ENCODE measurements at regions not wholly inside any gene's neighbourhood (a gene's known extent, or its start where the extent isn't known, plus 50 kb on each side); places are given as distances from the start of the nearest gene placed in this dataset.

DNA sequence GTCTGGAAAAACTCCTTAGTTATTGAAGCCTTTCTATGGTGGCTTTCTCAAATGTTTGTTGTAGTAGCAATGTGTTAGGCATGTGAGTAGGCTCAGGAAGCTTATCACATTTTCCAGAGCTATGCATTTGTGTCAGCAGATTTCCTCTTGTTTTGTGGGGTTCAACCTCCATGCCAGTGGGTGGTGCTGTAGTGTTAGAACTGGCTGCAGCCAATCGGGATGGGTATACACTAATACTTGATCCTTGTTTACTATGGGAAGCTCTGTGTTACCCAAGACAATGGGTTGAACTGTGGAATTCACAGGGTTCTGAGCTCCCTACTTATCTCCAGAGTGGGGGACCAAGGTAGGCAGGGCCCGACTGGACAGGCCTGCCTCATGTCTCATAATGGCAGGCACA, 348.5 kb upstream of the ADAMTS5 start:
- ATAC-seq = no peak
- in situ Hi-C loops (cut with HindIII; ENCODE audit: low pct_unique_long_range_greater_than_20kb, low sequenced_read_pairs) (no loop called here), intact Hi-C loops (cut with micrococcal nuclease; ENCODE audit: unreplicated experiment) (no loop called here)
- Histone ChIP-seq H3K27ac (ENCODE audit: low read length) (no peak overlapping the region), H3K9me3 (ENCODE audit: control insufficient read depth, insufficient read depth, low read depth, low read length) (no peaks in the 10 kb centered on the region), H3K4me1 (ENCODE audit: control insufficient read depth, insufficient read depth, low read length) (no peaks in the 10 kb centered on the region), H3K4me3 (ENCODE audit: low read depth in 2 of 2, low read length in 2 of 2) (no peak overlapping the region), H3K27me3 (ENCODE audit: control insufficient read depth, insufficient read depth, low read length) (no peaks in the 10 kb centered on the region), H3K36me3 (ENCODE audit: control insufficient read depth, insufficient read depth, low read length) (no peaks in the 10 kb centered on the region)
- BruUV-seq (replicated peaks) = no TSS peak
- no peak for TF ChIP-seq SIN3A (IDR thresholded peaks at IDR 0.05; ENCODE audit: borderline replicate concordance, insufficient read depth, low read depth, low read length)
- TF ChIP-seq, protein P1, sequence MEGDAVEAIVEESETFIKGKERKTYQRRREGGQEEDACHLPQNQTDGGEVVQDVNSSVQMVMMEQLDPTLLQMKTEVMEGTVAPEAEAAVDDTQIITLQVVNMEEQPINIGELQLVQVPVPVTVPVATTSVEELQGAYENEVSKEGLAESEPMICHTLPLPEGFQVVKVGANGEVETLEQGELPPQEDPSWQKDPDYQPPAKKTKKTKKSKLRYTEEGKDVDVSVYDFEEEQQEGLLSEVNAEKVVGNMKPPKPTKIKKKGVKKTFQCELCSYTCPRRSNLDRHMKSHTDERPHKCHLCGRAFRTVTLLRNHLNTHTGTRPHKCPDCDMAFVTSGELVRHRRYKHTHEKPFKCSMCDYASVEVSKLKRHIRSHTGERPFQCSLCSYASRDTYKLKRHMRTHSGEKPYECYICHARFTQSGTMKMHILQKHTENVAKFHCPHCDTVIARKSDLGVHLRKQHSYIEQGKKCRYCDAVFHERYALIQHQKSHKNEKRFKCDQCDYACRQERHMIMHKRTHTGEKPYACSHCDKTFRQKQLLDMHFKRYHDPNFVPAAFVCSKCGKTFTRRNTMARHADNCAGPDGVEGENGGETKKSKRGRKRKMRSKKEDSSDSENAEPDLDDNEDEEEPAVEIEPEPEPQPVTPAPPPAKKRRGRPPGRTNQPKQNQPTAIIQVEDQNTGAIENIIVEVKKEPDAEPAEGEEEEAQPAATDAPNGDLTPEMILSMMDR (IDR thresholded peaks at IDR 0.05) = no peak
- no peak for TF ChIP-seq TCF7L2 (IDR thresholded peaks at IDR 0.05; ENCODE audit: low read depth, low read length)
- TF ChIP-seq POLR2AphosphoS5 (IDR thresholded peaks at IDR 0.05; ENCODE audit: low read depth, low read length) = no peak
- TF ChIP-seq, protein P2, sequence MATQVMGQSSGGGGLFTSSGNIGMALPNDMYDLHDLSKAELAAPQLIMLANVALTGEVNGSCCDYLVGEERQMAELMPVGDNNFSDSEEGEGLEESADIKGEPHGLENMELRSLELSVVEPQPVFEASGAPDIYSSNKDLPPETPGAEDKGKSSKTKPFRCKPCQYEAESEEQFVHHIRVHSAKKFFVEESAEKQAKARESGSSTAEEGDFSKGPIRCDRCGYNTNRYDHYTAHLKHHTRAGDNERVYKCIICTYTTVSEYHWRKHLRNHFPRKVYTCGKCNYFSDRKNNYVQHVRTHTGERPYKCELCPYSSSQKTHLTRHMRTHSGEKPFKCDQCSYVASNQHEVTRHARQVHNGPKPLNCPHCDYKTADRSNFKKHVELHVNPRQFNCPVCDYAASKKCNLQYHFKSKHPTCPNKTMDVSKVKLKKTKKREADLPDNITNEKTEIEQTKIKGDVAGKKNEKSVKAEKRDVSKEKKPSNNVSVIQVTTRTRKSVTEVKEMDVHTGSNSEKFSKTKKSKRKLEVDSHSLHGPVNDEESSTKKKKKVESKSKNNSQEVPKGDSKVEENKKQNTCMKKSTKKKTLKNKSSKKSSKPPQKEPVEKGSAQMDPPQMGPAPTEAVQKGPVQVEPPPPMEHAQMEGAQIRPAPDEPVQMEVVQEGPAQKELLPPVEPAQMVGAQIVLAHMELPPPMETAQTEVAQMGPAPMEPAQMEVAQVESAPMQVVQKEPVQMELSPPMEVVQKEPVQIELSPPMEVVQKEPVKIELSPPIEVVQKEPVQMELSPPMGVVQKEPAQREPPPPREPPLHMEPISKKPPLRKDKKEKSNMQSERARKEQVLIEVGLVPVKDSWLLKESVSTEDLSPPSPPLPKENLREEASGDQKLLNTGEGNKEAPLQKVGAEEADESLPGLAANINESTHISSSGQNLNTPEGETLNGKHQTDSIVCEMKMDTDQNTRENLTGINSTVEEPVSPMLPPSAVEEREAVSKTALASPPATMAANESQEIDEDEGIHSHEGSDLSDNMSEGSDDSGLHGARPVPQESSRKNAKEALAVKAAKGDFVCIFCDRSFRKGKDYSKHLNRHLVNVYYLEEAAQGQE (IDR thresholded peaks at IDR 0.05; ENCODE audit: insufficient read depth in 1 of 2, low read depth in 2 of 2, low read length in 1 of 2) = no peak
- DNase-seq (ENCODE audit: low read depth, low spot score) = no peak
- POLR2A ChIA-PET = no interaction called here
- CTCF ChIA-PET = no interaction called here

DNA sequence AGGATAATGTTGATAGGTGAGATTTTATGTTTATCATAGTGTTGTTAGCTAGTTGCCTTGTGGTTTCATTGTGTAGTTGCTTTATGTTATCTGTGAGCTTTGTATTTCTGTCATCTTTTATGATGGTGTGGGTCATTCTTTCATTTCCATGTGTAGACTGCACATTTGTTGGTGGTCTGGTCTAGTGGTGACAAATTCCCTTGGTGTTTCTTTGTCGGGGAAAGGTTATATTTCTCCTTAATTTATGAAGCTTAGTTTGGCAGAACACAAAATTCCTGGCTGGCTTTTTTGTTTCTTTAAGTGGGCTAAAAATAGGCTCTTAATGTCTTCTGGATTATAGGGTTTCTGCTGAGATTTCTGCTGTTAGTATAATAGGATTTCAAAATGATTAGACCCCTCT, 347.2 kb upstream of the ADAMTS5 start:
- DNase-seq (ENCODE audit: low read depth, low spot score) (no peak), ATAC-seq (no peak)
- intact Hi-C loops (cut with micrococcal nuclease; ENCODE audit: unreplicated experiment) = no loop called here
- POLR2A ChIA-PET = no interaction called here
- Histone ChIP-seq H3K4me3 (ENCODE audit: low read depth in 2 of 2, low read length in 2 of 2) (no peak overlapping the region), H3K4me1 (ENCODE audit: control insufficient read depth, insufficient read depth, low read length) (no peaks in the 10 kb centered on the region), H3K27me3 (ENCODE audit: control insufficient read depth, insufficient read depth, low read length) (no peaks in the 10 kb centered on the region), H3K27ac (ENCODE audit: low read length) (no peak overlapping the region), H3K36me3 (ENCODE audit: control insufficient read depth, insufficient read depth, low read length) (no peaks in the 10 kb centered on the region), H3K9me3 (ENCODE audit: control insufficient read depth, insufficient read depth, low read depth, low read length) (no peaks in the 10 kb centered on the region)
- CTCF ChIA-PET = no interaction called here
- BruUV-seq (replicated peaks) = no TSS peak
- TF ChIP-seq SIN3A (IDR thresholded peaks at IDR 0.05; ENCODE audit: borderline replicate concordance, insufficient read depth, low read depth, low read length) (no peak), POLR2AphosphoS5 (IDR thresholded peaks at IDR 0.05; ENCODE audit: low read depth, low read length) (no peak), TCF7L2 (IDR thresholded peaks at IDR 0.05; ENCODE audit: low read depth, low read length) (no peak)
- TF ChIP-seq, protein P1 (IDR thresholded peaks at IDR 0.05) = no peak
- TF ChIP-seq, protein P2 (IDR thresholded peaks at IDR 0.05; ENCODE audit: insufficient read depth in 1 of 2, low read depth in 2 of 2, low read length in 1 of 2) = no peak
- in situ Hi-C loops (cut with HindIII; ENCODE audit: low pct_unique_long_range_greater_than_20kb, low sequenced_read_pairs) = no loop called here
